ENCODE measurements at regions not wholly inside any gene's neighbourhood (a gene's known extent, or its start where the extent isn't known, plus 50 kb on each side); places are given as distances from the start of the nearest gene placed in this dataset.

DNA sequence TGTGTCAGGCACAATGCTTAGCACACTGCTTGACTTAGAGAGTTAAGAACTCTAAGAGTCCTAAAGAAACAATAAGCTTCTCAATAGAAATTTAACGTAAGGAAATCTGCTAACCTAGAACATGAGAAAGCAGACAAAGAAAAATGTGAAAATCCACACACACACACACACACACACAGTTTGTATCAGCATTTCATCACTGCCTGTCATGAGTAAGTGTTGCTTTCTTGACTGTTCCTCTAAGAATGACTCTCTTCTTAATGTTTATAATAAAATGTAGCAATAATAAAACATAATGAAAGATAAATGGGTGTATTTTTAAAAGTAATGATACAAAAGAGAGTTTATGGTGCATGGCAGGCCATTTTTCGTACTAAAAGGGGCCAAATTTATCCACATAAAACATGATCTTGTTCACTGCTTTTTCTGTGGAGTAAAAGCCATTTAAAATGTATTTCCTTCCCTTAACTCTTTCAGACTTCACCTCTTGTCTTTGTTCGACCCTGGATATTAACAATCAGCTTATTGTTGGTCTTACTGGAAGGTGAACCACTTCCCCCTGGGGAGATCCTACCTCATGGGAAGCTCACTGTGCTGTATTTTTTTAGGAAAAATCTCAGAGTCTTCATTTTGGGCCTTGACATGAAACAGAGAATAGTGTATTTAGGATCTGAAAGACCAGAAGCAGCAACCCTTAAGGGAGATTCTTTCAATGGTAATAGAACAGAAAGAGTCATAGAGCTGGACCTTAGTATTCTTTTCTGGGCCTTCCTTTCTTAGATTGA lies 107.3 kb upstream of the ANKRD55 start:
- TF ChIP-seq SPI1 (IDR thresholded peaks at IDR 0.05; ENCODE audit: low read depth, low read length) (no peak), POLR2AphosphoS5 (IDR thresholded peaks at IDR 0.05; ENCODE audit: low read depth, low read length) (no peak), POLR2A (IDR thresholded peaks at IDR 0.05; ENCODE audit: low read depth, low read length) (no peak), TAF1 (IDR thresholded peaks at IDR 0.05; ENCODE audit: low read depth, low read length) (no peak), POU2F2 (IDR thresholded peaks at IDR 0.05; ENCODE audit: low read depth, low read length) (no peak), PAX5 (IDR thresholded peaks at IDR 0.05; ENCODE audit: insufficient read depth, low read length, severe bottlenecking) (no peak)

Measured in GM12891 (cell line).